ENCODE measurements at regions not wholly inside any gene's neighbourhood (a gene's known extent, or its start where the extent isn't known, plus 50 kb on each side); places are given as distances from the start of the nearest gene placed in this dataset.

DNA sequence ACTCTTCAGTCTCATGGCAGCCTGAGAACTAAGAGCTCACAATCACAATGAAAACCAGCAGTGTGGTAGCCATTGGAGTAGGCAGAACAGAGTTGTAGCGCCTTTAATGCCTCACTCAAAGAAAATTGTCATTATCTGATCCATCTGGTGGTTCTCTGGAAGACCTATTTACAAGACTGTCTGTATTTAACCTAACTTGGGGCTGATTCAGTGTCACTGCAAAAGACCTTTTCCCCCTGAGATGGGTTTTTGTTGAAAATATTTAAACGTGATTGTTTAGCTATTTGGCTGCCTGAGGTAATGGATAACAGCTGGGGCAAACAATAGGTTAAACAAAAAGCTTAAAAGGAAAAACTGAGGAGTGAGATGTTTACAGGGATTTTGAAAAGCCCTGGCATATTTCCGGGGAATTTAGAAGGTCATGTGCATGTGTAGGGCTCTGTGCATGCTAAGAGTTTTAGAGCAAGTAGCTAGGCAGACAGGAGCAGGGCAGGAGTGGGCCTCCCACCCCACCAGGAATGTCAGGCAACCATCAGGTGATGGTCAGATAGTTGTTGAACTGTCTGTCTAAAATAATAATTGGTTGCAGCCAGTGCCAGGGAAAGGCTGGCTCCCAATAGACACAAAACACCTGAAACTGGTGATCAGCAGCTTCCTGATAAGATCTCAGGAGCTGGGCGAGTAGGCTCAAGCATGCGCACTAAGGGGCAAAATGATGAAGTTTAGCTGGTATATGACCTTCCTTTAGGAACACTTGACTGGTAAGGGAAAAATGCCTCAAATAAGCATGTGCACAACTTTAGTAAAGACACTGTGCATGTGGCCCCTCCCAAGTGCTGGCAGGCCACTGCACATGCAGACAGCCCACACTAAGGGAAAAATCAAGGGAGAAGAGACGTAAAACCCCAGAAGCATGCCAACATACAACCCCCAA is 70.8 kb upstream of the AKIRIN2 start (continued):
- no peak for TF ChIP-seq SRF (IDR thresholded peaks at IDR 0.05; ENCODE audit: low read depth, low read length)
- TF ChIP-seq, protein P1, sequence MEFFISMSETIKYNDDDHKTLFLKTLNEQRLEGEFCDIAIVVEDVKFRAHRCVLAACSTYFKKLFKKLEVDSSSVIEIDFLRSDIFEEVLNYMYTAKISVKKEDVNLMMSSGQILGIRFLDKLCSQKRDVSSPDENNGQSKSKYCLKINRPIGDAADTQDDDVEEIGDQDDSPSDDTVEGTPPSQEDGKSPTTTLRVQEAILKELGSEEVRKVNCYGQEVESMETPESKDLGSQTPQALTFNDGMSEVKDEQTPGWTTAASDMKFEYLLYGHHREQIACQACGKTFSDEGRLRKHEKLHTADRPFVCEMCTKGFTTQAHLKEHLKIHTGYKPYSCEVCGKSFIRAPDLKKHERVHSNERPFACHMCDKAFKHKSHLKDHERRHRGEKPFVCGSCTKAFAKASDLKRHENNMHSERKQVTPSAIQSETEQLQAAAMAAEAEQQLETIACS (CRISPR knock-in tag; IDR thresholded peaks at IDR 0.05), result no peak
- TF ChIP-seq SPEN (CRISPR knock-in tag; IDR thresholded peaks at IDR 0.05; ENCODE audit: low read depth), result no peak
- no peak for TF ChIP-seq JDP2 (CRISPR knock-in tag; IDR thresholded peaks at IDR 0.05; ENCODE audit: borderline replicate concordance)
- TF ChIP-seq ZNF761 (CRISPR knock-in tag; conservative IDR thresholded peaks at IDR 0.05), result peak; percentile 49; the same call in 1 of the 2 replicates
- peak; percentile 56; the same call in 1 of the 2 replicates for TF ChIP-seq FOXO1 (CRISPR knock-in tag; IDR thresholded peaks at IDR 0.05)
- TF ChIP-seq NONO (IDR thresholded peaks at IDR 0.05), result no peak
- TF ChIP-seq NONO (CRISPR knock-in tag; conservative IDR thresholded peaks at IDR 0.05), result 0 out of 2 replicates have a peak, but pooled peaks have one; percentile 8
- TF ChIP-seq ZNF335 (CRISPR knock-in tag; IDR thresholded peaks at IDR 0.05), result no peak
- no peak for TF ChIP-seq RBFOX2 (IDR thresholded peaks at IDR 0.05; ENCODE audit: low read depth, low read length)
- TF ChIP-seq, protein P2, sequence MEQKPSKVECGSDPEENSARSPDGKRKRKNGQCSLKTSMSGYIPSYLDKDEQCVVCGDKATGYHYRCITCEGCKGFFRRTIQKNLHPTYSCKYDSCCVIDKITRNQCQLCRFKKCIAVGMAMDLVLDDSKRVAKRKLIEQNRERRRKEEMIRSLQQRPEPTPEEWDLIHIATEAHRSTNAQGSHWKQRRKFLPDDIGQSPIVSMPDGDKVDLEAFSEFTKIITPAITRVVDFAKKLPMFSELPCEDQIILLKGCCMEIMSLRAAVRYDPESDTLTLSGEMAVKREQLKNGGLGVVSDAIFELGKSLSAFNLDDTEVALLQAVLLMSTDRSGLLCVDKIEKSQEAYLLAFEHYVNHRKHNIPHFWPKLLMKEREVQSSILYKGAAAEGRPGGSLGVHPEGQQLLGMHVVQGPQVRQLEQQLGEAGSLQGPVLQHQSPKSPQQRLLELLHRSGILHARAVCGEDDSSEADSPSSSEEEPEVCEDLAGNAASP (CRISPR knock-in tag; IDR thresholded peaks at IDR 0.05; ENCODE audit: borderline replicate concordance), result 0 out of 2 replicates have a peak, but pooled peaks have one; percentile 29
- TF ChIP-seq, protein P3, sequence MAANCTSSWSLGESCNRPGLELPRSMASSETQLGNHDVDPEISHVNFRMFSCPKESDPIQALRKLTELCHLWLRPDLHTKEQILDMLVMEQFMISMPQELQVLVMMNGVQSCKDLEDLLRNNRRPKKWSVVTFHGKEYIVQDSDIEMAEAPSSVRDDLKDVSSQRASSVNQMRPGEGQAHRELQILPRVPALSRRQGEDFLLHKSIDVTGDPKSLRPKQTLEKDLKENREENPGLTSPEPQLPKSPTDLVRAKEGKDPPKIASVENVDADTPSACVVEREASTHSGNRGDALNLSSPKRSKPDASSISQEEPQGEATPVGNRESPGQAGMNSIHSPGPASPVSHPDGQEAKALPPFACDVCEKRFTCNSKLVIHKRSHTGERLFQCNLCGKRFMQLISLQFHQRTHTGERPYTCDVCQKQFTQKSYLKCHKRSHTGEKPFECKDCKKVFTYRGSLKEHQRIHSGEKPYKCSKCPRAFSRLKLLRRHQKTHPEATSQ (CRISPR knock-in tag; IDR thresholded peaks at IDR 0.05; ENCODE audit: borderline replicate concordance), result no peak
- peak; percentile 13; the same call in 1 of the 2 replicates for TF ChIP-seq ZNF230 (CRISPR knock-in tag; IDR thresholded peaks at IDR 0.05)
- TF ChIP-seq, protein P4, sequence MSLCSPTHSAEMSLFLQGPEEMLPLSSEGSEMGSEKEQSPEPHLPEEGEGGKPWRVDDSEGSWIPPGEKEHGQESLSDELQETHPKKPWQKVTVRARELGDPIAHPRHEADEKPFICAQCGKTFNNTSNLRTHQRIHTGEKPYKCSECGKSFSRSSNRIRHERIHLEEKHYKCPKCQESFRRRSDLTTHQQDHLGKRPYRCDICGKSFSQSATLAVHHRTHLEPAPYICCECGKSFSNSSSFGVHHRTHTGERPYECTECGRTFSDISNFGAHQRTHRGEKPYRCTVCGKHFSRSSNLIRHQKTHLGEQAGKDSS (CRISPR knock-in tag; IDR thresholded peaks at IDR 0.05; ENCODE audit: borderline replicate concordance, low read depth), result no peak
- TF ChIP-seq DPF2 (CRISPR knock-in tag; IDR thresholded peaks at IDR 0.05; ENCODE audit: borderline replicate concordance, low read depth), result 0 out of 2 replicates have a peak, but pooled peaks have one; percentile 25
- TF ChIP-seq, protein P5, sequence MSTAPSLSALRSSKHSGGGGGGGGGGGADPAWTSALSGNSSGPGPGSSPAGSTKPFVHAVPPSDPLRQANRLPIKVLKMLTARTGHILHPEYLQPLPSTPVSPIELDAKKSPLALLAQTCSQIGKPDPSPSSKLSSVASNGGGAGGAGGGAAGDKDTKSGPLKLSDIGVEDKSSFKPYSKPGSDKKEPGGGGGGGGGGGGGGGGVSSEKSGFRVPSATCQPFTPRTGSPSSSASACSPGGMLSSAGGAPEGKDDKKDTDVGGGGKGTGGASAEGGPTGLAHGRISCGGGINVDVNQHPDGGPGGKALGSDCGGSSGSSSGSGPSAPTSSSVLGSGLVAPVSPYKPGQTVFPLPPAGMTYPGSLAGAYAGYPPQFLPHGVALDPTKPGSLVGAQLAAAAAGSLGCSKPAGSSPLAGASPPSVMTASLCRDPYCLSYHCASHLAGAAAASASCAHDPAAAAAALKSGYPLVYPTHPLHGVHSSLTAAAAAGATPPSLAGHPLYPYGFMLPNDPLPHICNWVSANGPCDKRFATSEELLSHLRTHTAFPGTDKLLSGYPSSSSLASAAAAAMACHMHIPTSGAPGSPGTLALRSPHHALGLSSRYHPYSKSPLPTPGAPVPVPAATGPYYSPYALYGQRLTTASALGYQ (CRISPR knock-in tag; IDR thresholded peaks at IDR 0.05), result no peak
- TF ChIP-seq, protein P6, sequence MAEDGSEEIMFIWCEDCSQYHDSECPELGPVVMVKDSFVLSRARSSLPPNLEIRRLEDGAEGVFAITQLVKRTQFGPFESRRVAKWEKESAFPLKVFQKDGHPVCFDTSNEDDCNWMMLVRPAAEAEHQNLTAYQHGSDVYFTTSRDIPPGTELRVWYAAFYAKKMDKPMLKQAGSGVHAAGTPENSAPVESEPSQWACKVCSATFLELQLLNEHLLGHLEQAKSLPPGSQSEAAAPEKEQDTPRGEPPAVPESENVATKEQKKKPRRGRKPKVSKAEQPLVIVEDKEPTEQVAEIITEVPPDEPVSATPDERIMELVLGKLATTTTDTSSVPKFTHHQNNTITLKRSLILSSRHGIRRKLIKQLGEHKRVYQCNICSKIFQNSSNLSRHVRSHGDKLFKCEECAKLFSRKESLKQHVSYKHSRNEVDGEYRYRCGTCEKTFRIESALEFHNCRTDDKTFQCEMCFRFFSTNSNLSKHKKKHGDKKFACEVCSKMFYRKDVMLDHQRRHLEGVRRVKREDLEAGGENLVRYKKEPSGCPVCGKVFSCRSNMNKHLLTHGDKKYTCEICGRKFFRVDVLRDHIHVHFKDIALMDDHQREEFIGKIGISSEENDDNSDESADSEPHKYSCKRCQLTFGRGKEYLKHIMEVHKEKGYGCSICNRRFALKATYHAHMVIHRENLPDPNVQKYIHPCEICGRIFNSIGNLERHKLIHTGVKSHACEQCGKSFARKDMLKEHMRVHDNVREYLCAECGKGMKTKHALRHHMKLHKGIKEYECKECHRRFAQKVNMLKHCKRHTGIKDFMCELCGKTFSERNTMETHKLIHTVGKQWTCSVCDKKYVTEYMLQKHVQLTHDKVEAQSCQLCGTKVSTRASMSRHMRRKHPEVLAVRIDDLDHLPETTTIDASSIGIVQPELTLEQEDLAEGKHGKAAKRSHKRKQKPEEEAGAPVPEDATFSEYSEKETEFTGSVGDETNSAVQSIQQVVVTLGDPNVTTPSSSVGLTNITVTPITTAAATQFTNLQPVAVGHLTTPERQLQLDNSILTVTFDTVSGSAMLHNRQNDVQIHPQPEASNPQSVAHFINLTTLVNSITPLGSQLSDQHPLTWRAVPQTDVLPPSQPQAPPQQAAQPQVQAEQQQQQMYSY (CRISPR knock-in tag; IDR thresholded peaks at IDR 0.05), result no peak
- no peak for TF ChIP-seq ZFP1 (CRISPR knock-in tag; IDR thresholded peaks at IDR 0.05)
